ENCODE measurements at regions not wholly inside any gene's neighbourhood (a gene's known extent, or its start where the extent isn't known, plus 50 kb on each side); places are given as distances from the start of the nearest gene placed in this dataset.

DNA sequence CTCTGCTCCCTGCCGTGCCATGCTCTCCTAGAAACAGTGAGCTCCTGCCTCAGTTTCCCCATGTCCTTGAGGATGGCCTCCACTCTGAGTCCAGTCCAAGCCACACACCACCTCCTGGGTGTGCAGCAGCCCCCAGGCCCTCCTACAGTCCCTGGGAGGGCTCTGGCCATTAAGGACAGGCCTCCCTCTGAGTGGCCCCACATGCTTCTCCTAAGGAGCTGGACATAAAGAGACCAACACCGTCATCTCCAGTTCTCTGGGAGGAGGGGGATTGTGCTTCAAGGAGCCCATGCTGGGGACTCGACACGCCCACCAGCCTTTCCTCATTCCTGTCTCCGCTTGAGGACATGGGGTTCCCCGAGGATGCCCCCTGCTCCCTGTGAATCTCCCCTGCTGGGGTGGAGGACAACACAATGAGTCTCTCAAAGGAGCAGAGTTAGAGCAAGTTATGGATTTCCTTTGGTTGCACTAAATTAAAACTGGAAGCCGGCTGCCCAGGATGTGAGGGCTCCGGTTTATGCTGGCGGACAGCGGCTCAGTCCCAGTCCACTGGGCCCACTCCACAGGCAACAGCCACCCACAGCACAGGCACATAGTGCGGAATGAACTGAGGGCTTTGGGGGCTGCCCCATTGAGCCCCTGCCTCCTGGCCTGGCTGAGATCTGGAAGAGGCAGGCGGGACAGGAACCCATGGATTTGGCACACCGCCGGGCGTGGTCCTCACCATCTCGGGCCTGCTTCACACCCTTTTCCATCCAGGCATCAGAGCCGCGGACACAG, 165.6 kb upstream of the IQSEC1 start:
- TF ChIP-seq, protein P1, sequence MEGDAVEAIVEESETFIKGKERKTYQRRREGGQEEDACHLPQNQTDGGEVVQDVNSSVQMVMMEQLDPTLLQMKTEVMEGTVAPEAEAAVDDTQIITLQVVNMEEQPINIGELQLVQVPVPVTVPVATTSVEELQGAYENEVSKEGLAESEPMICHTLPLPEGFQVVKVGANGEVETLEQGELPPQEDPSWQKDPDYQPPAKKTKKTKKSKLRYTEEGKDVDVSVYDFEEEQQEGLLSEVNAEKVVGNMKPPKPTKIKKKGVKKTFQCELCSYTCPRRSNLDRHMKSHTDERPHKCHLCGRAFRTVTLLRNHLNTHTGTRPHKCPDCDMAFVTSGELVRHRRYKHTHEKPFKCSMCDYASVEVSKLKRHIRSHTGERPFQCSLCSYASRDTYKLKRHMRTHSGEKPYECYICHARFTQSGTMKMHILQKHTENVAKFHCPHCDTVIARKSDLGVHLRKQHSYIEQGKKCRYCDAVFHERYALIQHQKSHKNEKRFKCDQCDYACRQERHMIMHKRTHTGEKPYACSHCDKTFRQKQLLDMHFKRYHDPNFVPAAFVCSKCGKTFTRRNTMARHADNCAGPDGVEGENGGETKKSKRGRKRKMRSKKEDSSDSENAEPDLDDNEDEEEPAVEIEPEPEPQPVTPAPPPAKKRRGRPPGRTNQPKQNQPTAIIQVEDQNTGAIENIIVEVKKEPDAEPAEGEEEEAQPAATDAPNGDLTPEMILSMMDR (conservative IDR thresholded peaks at IDR 0.05; ENCODE audit: low read depth, low read length): no peak
- no peak for DNase-seq (ENCODE audit: low read depth)
- no peak overlapping the region for H3K4me3 ChIP-seq (ENCODE audit: low read depth, low read length)

DNA sequence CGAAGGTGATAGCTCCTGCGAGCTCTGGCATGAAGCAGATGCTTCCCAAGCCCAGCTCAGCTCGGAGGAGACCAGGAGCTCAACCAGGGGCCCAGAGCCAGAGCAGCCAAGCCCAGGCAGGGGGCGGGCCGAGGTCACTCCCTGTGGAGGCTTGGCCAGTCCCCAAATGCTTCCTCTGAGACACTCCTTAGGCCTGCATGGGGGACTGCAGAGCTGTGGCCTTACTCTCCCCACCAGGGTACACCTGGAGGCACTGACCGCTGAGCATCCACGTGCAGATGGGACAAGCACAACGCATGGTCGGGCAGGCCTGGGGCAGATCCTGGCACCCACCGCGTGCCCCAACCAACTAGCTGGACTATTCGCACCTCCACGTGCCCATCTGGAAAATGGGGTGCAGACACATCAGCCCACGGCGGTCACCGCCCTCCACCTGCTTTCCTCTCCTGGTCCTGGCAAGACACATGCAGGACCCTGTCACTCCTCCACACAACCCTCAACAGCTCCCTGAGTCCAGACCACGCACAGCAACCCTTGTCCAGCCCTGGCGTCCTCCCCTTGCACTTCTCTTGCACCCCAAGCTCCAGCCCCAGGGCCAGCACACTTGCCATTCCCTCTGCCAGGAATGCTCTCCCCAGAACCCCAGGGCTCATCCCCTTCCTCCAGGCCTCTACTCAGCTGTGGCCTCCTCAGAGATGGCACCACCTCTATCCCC, 164.7 kb upstream of the IQSEC1 start:
- H3K4me3 ChIP-seq (ENCODE audit: low read depth, low read length): no peak overlapping the region
- DNase-seq (ENCODE audit: low read depth): no peak
- TF ChIP-seq, protein P1 (conservative IDR thresholded peaks at IDR 0.05; ENCODE audit: low read depth, low read length): no peak

DNA sequence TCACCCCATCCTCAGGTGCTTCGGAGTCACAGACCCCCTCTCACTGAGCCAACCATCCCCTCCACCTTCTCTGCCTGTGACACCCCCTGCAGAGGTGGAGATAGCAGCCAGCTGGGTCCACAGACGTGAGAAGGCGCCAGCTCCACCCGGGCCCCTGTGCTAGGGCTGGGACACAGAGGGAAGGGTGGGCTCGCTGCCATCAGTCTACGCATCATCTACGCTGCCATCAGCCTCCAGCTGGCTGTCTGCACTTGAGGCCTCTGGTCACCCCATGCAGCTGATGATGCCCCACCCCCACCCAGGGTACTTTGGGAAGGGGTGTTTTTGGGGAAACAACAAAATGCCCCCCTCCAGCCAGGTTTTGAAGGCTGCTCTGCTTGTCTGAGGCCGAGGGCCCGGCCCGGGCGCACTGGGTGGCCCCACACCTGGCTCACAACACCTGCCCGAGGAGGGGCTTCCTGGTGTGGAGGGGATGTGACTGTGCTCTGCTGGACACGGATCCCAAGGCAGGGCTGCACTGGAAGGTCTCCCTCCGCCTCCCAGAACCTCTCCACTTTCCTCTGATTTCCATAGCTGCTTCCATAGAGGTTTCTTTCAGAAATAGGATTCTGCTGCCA, 163.4 kb upstream of the IQSEC1 start:
- H3K4me3 ChIP-seq (ENCODE audit: low read depth, low read length): no peak overlapping the region
- TF ChIP-seq, protein P1 (conservative IDR thresholded peaks at IDR 0.05; ENCODE audit: low read depth, low read length): no peak
- DNase-seq (ENCODE audit: low read depth): no peak

DNA sequence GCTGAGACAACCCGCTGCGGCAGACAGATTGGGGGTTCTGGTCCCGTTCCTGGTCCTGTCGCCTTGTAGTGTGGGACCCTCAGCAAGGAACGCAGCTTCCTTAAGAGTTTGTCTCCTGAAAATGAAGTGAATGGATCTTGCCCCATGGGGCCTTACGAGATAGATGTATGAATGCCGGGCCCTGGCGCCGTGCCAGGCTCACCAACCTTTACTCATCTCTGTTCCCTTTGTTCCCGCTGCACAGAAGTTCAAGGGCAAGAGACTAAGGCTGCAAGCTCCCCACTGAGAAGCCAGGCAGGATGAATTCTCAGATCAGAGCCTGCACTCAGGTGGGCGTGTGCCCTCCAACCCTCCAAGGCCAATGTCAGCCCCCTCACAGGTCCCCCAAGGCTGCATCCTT, 162.7 kb upstream of the IQSEC1 start:
- DNase-seq (ENCODE audit: low read depth): no peak
- H3K4me3 ChIP-seq (ENCODE audit: low read depth, low read length): no peak overlapping the region
- TF ChIP-seq, protein P1 (conservative IDR thresholded peaks at IDR 0.05; ENCODE audit: low read depth, low read length): no peak

DNA sequence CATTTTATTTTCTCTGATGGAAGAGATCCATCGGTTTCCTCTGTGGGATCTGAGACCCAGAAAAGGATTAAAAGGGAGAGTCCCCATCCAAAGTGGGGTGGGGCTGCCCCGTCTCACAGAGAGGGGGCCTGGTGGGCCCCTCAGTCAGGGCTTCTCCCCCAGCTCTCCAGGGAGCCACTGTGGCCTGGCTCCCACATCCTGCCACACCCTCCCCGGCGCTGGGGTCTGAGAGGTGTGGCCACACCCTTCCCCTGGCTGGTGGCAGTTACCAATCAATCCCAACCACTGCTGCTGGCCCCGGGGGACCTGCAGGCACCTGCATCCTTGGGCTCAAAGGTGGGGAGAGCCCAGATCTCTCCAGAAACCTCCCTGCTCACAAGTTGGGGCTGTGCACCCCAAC, 161.8 kb upstream of the IQSEC1 start:
- H3K4me3 ChIP-seq (ENCODE audit: low read depth, low read length): no peak overlapping the region
- TF ChIP-seq, protein P1 (conservative IDR thresholded peaks at IDR 0.05; ENCODE audit: low read depth, low read length): no peak
- DNase-seq (ENCODE audit: low read depth): no peak

DNA sequence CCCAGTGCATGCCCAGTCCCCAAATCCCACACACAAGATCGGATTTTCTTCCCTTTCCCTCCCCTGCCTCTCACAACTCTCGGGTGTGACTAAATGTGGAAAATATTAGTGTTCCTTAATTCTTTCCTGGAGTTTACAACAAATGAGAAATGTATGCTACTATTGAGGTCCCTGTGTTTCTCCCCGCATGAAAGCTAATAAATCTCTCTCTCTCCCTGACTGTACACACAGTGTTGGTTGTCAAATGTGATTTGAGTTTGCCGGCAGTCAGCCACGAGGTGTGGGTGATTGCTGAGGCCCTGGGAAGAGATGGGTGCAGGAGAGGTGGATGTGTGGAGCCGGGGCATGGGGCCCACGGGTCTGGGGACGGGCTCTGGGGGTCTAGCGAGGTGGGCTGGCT, 161.4 kb upstream of the IQSEC1 start:
- DNase-seq (ENCODE audit: low read depth): no peak
- no peak overlapping the region for H3K4me3 ChIP-seq (ENCODE audit: low read depth, low read length)
- TF ChIP-seq, protein P1 (conservative IDR thresholded peaks at IDR 0.05; ENCODE audit: low read depth, low read length): no peak
